ENCODE measurements at regions not wholly inside any gene's neighbourhood (a gene's known extent, or its start where the extent isn't known, plus 50 kb on each side); places are given as distances from the start of the nearest gene placed in this dataset.

- in situ Hi-C loops (cut with MboI; ENCODE audit: low pct_unique_long_range_greater_than_20kb, low sequenced_read_pairs), result no loop called here
- DNase-seq, result no peak
Measured at GRCh38 chr12:65614259-65614889, 209.9 kb upstream of the HMGA2 start.

- DNase-seq, result no peak
- in situ Hi-C loops (cut with MboI; ENCODE audit: low pct_unique_long_range_greater_than_20kb, low sequenced_read_pairs), result no loop called here
Measured at GRCh38 chr12:65615118-65615517, 209.2 kb upstream of the HMGA2 start.

- DNase-seq, result no peak
- in situ Hi-C loops (cut with MboI; ENCODE audit: low pct_unique_long_range_greater_than_20kb, low sequenced_read_pairs), result no loop called here
Measured at GRCh38 chr12:65616022-65616421, 208.3 kb upstream of the HMGA2 start.

- in situ Hi-C loops (cut with MboI; ENCODE audit: low pct_unique_long_range_greater_than_20kb, low sequenced_read_pairs), result no loop called here
- DNase-seq, result no peak
Measured at GRCh38 chr12:65618588-65618987, 205.7 kb upstream of the HMGA2 start.

GRCh38 chr12:65619018-65619417 lies 205.3 kb upstream of the HMGA2 start:
- DNase-seq, result no peak
- in situ Hi-C loops (cut with MboI; ENCODE audit: low pct_unique_long_range_greater_than_20kb, low sequenced_read_pairs), result no loop called here

- in situ Hi-C loops (cut with MboI; ENCODE audit: low pct_unique_long_range_greater_than_20kb, low sequenced_read_pairs), result no loop called here
- no peak for DNase-seq
Measured at GRCh38 chr12:65620046-65620445, 204.2 kb upstream of the HMGA2 start.

- in situ Hi-C loops (cut with MboI; ENCODE audit: low pct_unique_long_range_greater_than_20kb, low sequenced_read_pairs), result no loop called here
- no peak for DNase-seq
Measured at GRCh38 chr12:65622056-65622455, 202.2 kb upstream of the HMGA2 start.

- in situ Hi-C loops (cut with MboI; ENCODE audit: low pct_unique_long_range_greater_than_20kb, low sequenced_read_pairs), result no loop called here
- no peak for DNase-seq
Measured at GRCh38 chr12:65623507-65623906, 200.8 kb upstream of the HMGA2 start.

GRCh38 chr12:65624554-65625086 lies 199.7 kb upstream of the HMGA2 start:
- in situ Hi-C loops (cut with MboI; ENCODE audit: low pct_unique_long_range_greater_than_20kb, low sequenced_read_pairs), result no loop called here
- DNase-seq, result no peak

- in situ Hi-C loops (cut with MboI; ENCODE audit: low pct_unique_long_range_greater_than_20kb, low sequenced_read_pairs), result no loop called here
- no peak for DNase-seq
Measured at GRCh38 chr12:65628061-65628460, 196.2 kb upstream of the HMGA2 start.

GRCh38 chr12:65630555-65630954 lies 193.7 kb upstream of the HMGA2 start:
- in situ Hi-C loops (cut with MboI; ENCODE audit: low pct_unique_long_range_greater_than_20kb, low sequenced_read_pairs), result no loop called here
- no peak for DNase-seq

- in situ Hi-C loops (cut with MboI; ENCODE audit: low pct_unique_long_range_greater_than_20kb, low sequenced_read_pairs), result no loop called here
Measured at GRCh38 chr12:65631621-65632111, 192.6 kb upstream of the HMGA2 start.

GRCh38 chr12:65632131-65632855 lies 192.0 kb upstream of the HMGA2 start:
- DNase-seq, result peak; percentile 29
- in situ Hi-C loops (cut with MboI; ENCODE audit: low pct_unique_long_range_greater_than_20kb, low sequenced_read_pairs), result no loop called here

More at GRCh38 chr12:65631621-65632111, 192.6 kb upstream of the HMGA2 start:
- DNase-seq, result no peak

GRCh38 chr12:65634061-65634460 lies 190.2 kb upstream of the HMGA2 start:
- in situ Hi-C loops (cut with MboI; ENCODE audit: low pct_unique_long_range_greater_than_20kb, low sequenced_read_pairs), result no loop called here
- DNase-seq, result no peak

- no peak for DNase-seq
- in situ Hi-C loops (cut with MboI; ENCODE audit: low pct_unique_long_range_greater_than_20kb, low sequenced_read_pairs), result no loop called here
Measured at GRCh38 chr12:65634626-65635331, 189.5 kb upstream of the HMGA2 start.

- in situ Hi-C loops (cut with MboI; ENCODE audit: low pct_unique_long_range_greater_than_20kb, low sequenced_read_pairs), result no loop called here
- DNase-seq, result no peak
Measured at GRCh38 chr12:65636436-65636835, 187.8 kb upstream of the HMGA2 start.

GRCh38 chr12:65637150-65637549 lies 187.1 kb upstream of the HMGA2 start:
- in situ Hi-C loops (cut with MboI; ENCODE audit: low pct_unique_long_range_greater_than_20kb, low sequenced_read_pairs), result no loop called here

GRCh38 chr12:65637774-65638173 lies 186.5 kb upstream of the HMGA2 start:
- in situ Hi-C loops (cut with MboI; ENCODE audit: low pct_unique_long_range_greater_than_20kb, low sequenced_read_pairs), result no loop called here
- DNase-seq, result no peak

More at GRCh38 chr12:65637150-65637549, 187.1 kb upstream of the HMGA2 start:
- no peak for DNase-seq

GRCh38 chr12:65638324-65638723 lies 186.0 kb upstream of the HMGA2 start:
- no peak for DNase-seq
- in situ Hi-C loops (cut with MboI; ENCODE audit: low pct_unique_long_range_greater_than_20kb, low sequenced_read_pairs), result no loop called here

- in situ Hi-C loops (cut with MboI; ENCODE audit: low pct_unique_long_range_greater_than_20kb, low sequenced_read_pairs), result no loop called here
Measured at GRCh38 chr12:65640489-65640901, 183.8 kb upstream of the HMGA2 start.

More at GRCh38 chr12:65640489-65640901, 183.8 kb upstream of the HMGA2 start:
- DNase-seq, result no peak

All from KBM-7 (cell line).